OCI-LY3 (cell line): ENCODE measurements at regions not wholly inside any gene's neighbourhood (a gene's known extent, or its start where the extent isn't known, plus 50 kb on each side); places are given as distances from the start of the nearest gene placed in this dataset.

Source experiments
- EZH2phosphoT487 ChIP-seq: fragments of 200-600 bp; shearing (Covaris generic); IDR thresholded peaks from 2 replicates; pipeline ENCODE4 v1.6.1; 2018; ENCODE audit warnings: antibody characterized with exemption, mixed run types, low read depth
- TF ChIP-seq, protein P1 (sequence below): fragments of 200-600, 300-600 bp; sonication (generic); IDR thresholded peaks from 2 replicates; pipeline ENCODE4 v1.5.1; 2014; ENCODE audit warnings: antibody characterized with exemption, low read length, low read depth

DNA sequence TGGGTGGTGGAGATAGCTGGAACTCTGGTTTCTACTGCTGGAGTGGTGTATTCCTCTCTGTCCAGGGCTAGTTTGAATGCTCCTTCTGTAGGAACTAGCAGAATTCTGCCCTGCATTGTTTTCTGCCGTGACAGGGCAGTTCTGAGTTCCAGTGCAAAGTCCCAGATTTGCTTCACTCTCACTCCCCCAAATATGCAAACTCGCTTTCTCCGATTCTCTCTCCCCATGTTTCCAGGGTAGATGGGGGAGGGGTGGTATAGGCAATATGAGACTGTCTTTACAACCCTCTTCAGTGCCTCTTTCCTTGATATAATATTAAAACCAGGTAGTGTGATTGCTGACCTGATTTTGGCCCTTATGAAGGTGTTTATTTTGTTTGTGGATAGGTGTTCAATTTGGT is 693.3 kb upstream of the GRM3 start:
- TF ChIP-seq, protein P1, sequence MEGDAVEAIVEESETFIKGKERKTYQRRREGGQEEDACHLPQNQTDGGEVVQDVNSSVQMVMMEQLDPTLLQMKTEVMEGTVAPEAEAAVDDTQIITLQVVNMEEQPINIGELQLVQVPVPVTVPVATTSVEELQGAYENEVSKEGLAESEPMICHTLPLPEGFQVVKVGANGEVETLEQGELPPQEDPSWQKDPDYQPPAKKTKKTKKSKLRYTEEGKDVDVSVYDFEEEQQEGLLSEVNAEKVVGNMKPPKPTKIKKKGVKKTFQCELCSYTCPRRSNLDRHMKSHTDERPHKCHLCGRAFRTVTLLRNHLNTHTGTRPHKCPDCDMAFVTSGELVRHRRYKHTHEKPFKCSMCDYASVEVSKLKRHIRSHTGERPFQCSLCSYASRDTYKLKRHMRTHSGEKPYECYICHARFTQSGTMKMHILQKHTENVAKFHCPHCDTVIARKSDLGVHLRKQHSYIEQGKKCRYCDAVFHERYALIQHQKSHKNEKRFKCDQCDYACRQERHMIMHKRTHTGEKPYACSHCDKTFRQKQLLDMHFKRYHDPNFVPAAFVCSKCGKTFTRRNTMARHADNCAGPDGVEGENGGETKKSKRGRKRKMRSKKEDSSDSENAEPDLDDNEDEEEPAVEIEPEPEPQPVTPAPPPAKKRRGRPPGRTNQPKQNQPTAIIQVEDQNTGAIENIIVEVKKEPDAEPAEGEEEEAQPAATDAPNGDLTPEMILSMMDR, result no peak
- TF ChIP-seq EZH2phosphoT487, result no peak
